ENCODE measurements at regions not wholly inside any gene's neighbourhood (a gene's known extent, or its start where the extent isn't known, plus 50 kb on each side); places are given as distances from the start of the nearest gene placed in this dataset.
A peak's percentile ranks its signal among the peaks of the same experiment; 100 is the strongest.
"Not testable (repeated sequence)": the region's sequence is repeated elsewhere in the genome, so short reads cannot be mapped to it uniquely, and the experiment has no call there.

DNA sequence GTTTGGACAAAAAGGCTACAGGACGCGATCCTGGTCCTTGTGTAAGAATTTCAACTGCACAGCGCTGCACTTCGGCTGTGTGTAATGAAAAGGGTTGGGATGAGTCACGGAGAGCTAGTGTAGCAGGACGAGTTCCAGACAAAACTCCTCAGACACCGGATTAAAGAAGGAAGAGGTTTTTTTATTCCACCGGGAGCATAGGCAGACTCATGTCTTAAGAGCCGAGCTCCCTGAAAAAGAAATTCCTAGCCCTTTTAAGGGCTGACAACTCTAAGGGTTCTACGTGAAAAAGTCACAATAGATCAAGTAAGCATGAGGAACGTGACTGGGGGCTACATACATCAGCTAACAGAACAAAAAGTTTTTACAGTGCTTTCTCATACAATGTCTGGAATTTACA is 54.8 kb upstream of the FAM90A1 start:
- H3K36me3 ChIP-seq (ENCODE audit: control insufficient read depth, insufficient read depth, low read length); H3K4me3 ChIP-seq (ENCODE audit: insufficient read depth, low read depth, low read length); H3K9me3 ChIP-seq (ENCODE audit: control insufficient read depth, low read length); H3K4me1 ChIP-seq (ENCODE audit: control insufficient read depth, insufficient read depth, low read length); H3K27me3 ChIP-seq (ENCODE audit: control insufficient read depth, insufficient read depth, low read length, poor library complexity, severe bottlenecking); H3K27ac ChIP-seq (ENCODE audit: insufficient read depth, low read depth, low read length, poor library complexity, severe bottlenecking): not testable (repeated sequence)
- 74 to 76% methylated on average over 6 to 8 of the region's 11 CpGs for whole genome bisulfite sequencing, 2 experiments

DNA sequence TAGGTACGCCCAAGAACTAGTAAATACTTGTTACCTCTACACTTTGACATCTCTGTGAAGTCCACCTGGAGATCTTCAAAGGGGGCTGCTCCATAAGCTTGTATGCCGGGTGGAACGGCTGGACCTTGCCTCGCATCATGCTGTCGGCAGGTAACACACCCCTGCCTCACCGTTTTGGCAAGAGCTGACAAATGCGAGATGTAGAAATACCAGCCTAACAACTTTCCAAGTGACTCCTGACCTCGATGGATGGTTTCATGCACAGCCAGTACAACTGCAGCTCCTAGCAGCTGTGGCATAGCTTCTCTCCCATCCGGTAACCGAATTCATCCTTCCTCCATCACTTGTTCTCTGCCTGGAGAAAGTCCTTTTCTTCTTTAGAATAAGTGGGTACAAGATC is 58.3 kb upstream of the FAM90A1 start:
- H3K36me3 ChIP-seq (ENCODE audit: control insufficient read depth, insufficient read depth, low read length); H3K4me3 ChIP-seq (ENCODE audit: insufficient read depth, low read depth, low read length); H3K27ac ChIP-seq (ENCODE audit: insufficient read depth, low read depth, low read length, poor library complexity, severe bottlenecking); H3K4me1 ChIP-seq (ENCODE audit: control insufficient read depth, insufficient read depth, low read length); H3K27me3 ChIP-seq (ENCODE audit: control insufficient read depth, insufficient read depth, low read length, poor library complexity, severe bottlenecking); H3K9me3 ChIP-seq (ENCODE audit: control insufficient read depth, low read length): not testable (repeated sequence)
- 95 to 96% methylated on average over 9 of the region's 10 CpGs for WGBS, 2 experiments

DNA sequence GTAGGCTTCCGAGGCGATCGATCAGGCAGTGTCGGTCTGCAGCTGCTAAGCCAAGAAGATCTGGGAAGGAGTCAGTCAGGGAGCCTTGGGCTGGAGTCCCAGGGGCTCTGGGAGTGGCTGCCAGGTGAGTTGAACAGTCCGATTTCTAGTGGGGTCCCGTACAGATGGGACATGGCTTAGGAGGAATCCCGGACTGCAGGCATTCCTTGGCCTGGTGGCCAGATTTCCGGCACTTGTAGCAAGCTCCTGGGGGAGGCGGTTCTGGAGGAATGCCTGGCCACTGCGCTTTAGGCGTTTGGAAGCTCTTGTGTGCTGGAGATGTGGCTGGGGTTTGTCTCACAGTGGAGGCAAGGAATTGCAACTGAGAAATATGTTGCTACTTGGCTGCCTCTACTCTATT is 64.3 kb upstream of the FAM90A1 start:
- WGBS, 2 experiments, result 96 to 98% methylated on average over 8 of the region's 11 CpGs
- not testable (repeated sequence) for H3K4me1 ChIP-seq (ENCODE audit: control insufficient read depth, insufficient read depth, low read length); H3K36me3 ChIP-seq (ENCODE audit: control insufficient read depth, insufficient read depth, low read length); H3K27me3 ChIP-seq (ENCODE audit: control insufficient read depth, insufficient read depth, low read length, poor library complexity, severe bottlenecking); H3K9me3 ChIP-seq (ENCODE audit: control insufficient read depth, low read length); H3K4me3 ChIP-seq (ENCODE audit: insufficient read depth, low read depth, low read length); H3K27ac ChIP-seq (ENCODE audit: insufficient read depth, low read depth, low read length, poor library complexity, severe bottlenecking)

DNA sequence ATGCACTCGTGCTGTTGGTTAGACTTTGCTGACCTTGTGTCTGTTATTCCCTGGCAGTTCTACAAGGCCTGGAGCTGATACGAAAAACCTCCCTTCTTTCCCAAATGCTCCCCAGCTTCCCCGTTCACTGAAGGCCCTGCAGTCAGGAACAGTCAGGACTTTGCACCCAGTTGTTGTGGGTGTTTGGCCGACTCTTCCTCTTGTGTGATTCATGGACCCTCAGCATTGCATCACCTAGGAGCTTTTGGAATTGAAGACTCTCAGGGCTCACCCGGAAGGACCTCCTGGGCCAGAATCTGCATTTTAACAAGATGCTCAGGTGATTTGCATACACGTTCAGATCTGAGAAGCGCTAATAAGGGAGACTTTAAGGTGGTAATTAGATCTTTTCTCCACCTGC is 67.2 kb upstream of the FAM90A1 start:
- H3K36me3 ChIP-seq (ENCODE audit: control insufficient read depth, insufficient read depth, low read length); H3K27ac ChIP-seq (ENCODE audit: insufficient read depth, low read depth, low read length, poor library complexity, severe bottlenecking): not testable (repeated sequence)
- 72 to 76% methylated on average over 6 of the region's 7 CpGs for WGBS, 2 experiments

DNA sequence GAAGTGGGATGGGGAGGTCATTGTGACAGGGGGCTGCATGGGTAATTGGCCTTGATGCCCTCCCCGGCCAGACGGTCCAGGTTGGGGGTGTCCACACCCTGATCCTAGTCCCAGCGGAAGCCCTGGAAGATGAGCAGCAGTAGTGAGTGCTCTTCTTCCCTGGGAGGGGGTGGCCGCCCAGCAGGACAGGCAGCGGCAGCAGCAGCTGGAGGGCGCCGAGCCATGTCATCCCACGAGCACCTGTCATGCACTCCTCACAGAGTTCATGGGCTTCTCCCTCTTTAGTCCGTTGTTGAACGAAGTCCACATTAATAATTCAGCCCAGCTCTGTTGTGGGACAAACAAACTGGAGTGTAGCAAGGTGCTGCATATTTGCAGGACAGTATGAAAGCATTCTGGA is 81.2 kb upstream of the FAM90A1 start:
- H3K27me3 ChIP-seq (ENCODE audit: control insufficient read depth, insufficient read depth, low read length, poor library complexity, severe bottlenecking); H3K9me3 ChIP-seq (ENCODE audit: control insufficient read depth, low read length); H3K27ac ChIP-seq (ENCODE audit: insufficient read depth, low read depth, low read length, poor library complexity, severe bottlenecking); H3K4me1 ChIP-seq (ENCODE audit: control insufficient read depth, insufficient read depth, low read length); H3K36me3 ChIP-seq (ENCODE audit: control insufficient read depth, insufficient read depth, low read length); H3K4me3 ChIP-seq (ENCODE audit: insufficient read depth, low read depth, low read length): not testable (repeated sequence)
- WGBS, 2 experiments, result 53 to 54% methylated on average over 5 to 9 of the region's 10 CpGs

More for the DNA sequence above, 67.2 kb upstream of the FAM90A1 start:
- not testable (repeated sequence) for H3K9me3 ChIP-seq (ENCODE audit: control insufficient read depth, low read length); H3K27me3 ChIP-seq (ENCODE audit: control insufficient read depth, insufficient read depth, low read length, poor library complexity, severe bottlenecking); H3K4me3 ChIP-seq (ENCODE audit: insufficient read depth, low read depth, low read length); H3K4me1 ChIP-seq (ENCODE audit: control insufficient read depth, insufficient read depth, low read length)

DNA sequence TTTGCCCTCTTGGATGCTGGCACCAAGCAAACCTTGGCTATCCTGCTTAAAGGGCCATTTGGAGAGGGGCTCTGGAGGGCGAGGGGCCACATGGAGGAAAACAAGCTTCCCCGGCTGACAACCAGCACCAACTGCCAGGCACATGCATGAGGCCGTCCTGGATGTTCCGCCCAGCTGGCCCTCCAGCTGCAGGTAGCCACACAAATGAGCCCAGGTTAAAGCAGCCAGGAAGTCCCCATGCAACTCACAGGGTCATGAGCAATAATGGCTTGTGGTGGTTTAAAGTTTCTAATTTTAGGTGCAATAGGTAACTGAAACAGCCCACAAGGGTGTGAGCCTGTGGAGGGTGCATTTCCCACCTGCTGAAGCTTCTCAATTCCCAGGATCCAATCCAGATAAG is 88.6 kb upstream of the FAM90A1 start:
- 92 to 97% methylated on average over 4 of the region's 4 CpGs for WGBS, 2 experiments
- not testable (repeated sequence) for H3K4me3 ChIP-seq (ENCODE audit: insufficient read depth, low read depth, low read length); H3K4me1 ChIP-seq (ENCODE audit: control insufficient read depth, insufficient read depth, low read length); H3K36me3 ChIP-seq (ENCODE audit: control insufficient read depth, insufficient read depth, low read length); H3K27ac ChIP-seq (ENCODE audit: insufficient read depth, low read depth, low read length, poor library complexity, severe bottlenecking); H3K27me3 ChIP-seq (ENCODE audit: control insufficient read depth, insufficient read depth, low read length, poor library complexity, severe bottlenecking); H3K9me3 ChIP-seq (ENCODE audit: control insufficient read depth, low read length)

DNA sequence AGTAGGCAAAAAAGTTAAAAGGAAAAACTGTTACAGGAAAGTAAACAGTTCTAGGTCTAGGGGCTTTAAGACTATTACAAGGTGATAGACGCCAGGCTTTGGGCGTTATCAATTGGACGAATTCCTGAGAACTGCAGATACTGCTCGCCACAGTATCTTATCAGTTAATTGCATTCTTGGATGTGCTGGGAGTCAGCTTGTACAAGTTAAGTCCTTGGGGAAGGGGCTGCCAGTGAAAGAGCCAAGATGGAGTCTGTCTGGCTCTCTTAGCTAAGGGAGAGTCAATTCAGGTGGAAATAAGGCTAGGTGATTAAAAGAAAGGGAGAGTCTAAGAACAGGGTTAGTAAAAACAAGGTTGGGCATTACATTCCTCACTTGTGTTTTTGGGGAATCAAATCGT is 90.3 kb upstream of the FAM90A1 start:
- H3K4me1 ChIP-seq (ENCODE audit: control insufficient read depth, insufficient read depth, low read length); H3K27ac ChIP-seq (ENCODE audit: insufficient read depth, low read depth, low read length, poor library complexity, severe bottlenecking): not testable (repeated sequence)
- 95 to 97% methylated on average over 4 of the region's 5 CpGs for WGBS, 2 experiments

DNA sequence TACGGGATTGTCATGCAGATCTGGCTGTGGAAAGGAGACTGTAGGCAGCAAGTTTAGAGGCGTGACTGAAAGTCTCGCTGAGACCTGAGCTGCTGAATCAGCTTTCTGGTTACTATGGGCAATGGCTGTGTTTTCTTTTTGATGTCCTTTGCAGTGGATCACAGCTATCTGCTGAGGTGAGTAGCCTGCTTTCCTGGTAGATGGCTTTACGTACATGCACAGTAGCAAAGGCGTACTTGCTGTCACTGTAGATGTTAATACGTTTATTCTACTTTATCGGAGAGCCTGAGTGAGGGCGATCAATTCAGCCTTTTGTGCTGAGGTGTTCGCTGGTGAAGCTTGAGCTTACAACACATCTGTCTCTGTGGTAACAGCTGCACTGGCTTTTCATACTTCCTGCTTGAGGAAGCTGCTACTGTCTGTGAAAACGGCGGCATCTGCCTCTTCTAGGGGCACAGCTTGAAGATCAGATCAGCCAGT is 92.9 kb upstream of the FAM90A1 start:
- WGBS, 2 experiments, result 44 to 45% methylated on average over 11 of the region's 11 CpGs
- H3K9me3 ChIP-seq (ENCODE audit: control insufficient read depth, low read length); H3K4me1 ChIP-seq (ENCODE audit: control insufficient read depth, insufficient read depth, low read length); H3K27me3 ChIP-seq (ENCODE audit: control insufficient read depth, insufficient read depth, low read length, poor library complexity, severe bottlenecking); H3K4me3 ChIP-seq (ENCODE audit: insufficient read depth, low read depth, low read length); H3K36me3 ChIP-seq (ENCODE audit: control insufficient read depth, insufficient read depth, low read length): not testable (repeated sequence)
- H3K27ac ChIP-seq (ENCODE audit: insufficient read depth, low read depth, low read length, poor library complexity, severe bottlenecking), result peak overlapping the region; percentile 50

More for the DNA sequence above, 90.3 kb upstream of the FAM90A1 start:
- not testable (repeated sequence) for H3K36me3 ChIP-seq (ENCODE audit: control insufficient read depth, insufficient read depth, low read length); H3K4me3 ChIP-seq (ENCODE audit: insufficient read depth, low read depth, low read length); H3K27me3 ChIP-seq (ENCODE audit: control insufficient read depth, insufficient read depth, low read length, poor library complexity, severe bottlenecking); H3K9me3 ChIP-seq (ENCODE audit: control insufficient read depth, low read length)

DNA sequence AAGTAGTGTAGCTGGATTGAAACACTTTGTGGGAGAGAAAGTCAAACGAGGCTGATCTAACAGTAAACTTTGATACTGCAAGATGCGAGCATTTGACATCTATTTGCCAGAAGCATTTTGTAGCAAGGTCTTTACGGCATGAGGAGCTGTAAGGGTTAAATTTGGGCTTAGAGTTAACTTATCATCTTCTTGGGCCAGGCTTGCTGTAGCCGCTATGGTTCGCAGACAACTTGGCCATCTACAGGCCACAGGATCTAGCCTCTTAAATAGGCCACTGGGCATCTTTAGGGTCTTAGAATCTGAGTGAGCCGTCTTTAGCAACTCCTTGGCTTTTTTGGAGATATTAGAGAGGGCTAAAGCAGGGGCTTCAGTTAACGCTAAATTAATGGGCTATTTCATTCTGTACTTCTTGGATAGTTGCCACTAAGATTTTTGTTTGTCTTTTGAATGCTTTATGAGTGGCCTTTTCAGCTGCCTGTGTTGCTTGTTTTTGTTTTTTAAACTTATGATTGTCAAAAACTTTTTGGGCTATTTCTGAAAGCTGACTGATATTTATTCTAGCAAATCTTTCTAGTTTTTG is 93.5 kb upstream of the FAM90A1 start:
- 75 to 82% methylated on average over 6 to 7 of the region's 7 CpGs for WGBS, 2 experiments
- H3K4me3 ChIP-seq (ENCODE audit: insufficient read depth, low read depth, low read length); H3K27me3 ChIP-seq (ENCODE audit: control insufficient read depth, insufficient read depth, low read length, poor library complexity, severe bottlenecking); H3K36me3 ChIP-seq (ENCODE audit: control insufficient read depth, insufficient read depth, low read length); H3K9me3 ChIP-seq (ENCODE audit: control insufficient read depth, low read length); H3K4me1 ChIP-seq (ENCODE audit: control insufficient read depth, insufficient read depth, low read length): not testable (repeated sequence)
- peak overlapping the region; percentile 1 for H3K27ac ChIP-seq (ENCODE audit: insufficient read depth, low read depth, low read length, poor library complexity, severe bottlenecking)

DNA sequence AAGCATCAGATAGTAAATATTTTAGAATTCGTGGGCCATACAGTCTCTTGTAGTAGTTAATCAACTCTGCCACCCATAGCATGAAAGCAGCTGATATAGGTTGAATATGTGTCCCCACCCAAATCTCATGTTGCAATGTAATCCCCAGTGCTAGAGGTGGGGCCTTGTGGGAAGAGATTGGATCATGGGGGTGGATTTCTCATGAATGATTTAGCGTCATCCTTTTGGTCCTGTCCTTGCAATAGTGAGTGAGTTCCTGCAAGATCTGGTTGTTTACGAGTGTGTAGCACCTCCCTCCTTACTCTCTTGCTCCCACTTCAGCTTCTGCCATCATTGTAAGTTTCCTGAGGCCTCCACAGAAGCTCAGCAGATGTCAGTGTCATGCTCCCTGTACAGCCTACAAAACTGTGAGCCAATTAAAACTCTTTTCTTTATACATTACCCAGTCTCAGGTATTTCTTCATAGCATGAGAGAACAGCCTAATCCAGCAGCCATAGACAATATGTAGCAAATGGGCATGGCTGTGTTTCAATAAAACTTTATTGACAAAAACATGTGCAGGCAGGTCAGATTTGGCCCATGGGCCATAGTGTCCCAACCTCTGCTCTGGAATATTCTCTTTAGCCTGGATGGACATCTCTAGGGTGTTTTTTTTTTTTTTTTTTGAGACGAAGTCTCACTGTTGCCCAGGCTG is 97.9 kb upstream of the FAM90A1 start:
- not testable (repeated sequence) for H3K36me3 ChIP-seq (ENCODE audit: control insufficient read depth, insufficient read depth, low read length); H3K27me3 ChIP-seq (ENCODE audit: control insufficient read depth, insufficient read depth, low read length, poor library complexity, severe bottlenecking); H3K27ac ChIP-seq (ENCODE audit: insufficient read depth, low read depth, low read length, poor library complexity, severe bottlenecking); H3K4me3 ChIP-seq (ENCODE audit: insufficient read depth, low read depth, low read length); H3K9me3 ChIP-seq (ENCODE audit: control insufficient read depth, low read length); H3K4me1 ChIP-seq (ENCODE audit: control insufficient read depth, insufficient read depth, low read length)
- WGBS, 2 experiments, result 81 to 100% methylated on average over 1 to 2 of the region's 4 CpGs

DNA sequence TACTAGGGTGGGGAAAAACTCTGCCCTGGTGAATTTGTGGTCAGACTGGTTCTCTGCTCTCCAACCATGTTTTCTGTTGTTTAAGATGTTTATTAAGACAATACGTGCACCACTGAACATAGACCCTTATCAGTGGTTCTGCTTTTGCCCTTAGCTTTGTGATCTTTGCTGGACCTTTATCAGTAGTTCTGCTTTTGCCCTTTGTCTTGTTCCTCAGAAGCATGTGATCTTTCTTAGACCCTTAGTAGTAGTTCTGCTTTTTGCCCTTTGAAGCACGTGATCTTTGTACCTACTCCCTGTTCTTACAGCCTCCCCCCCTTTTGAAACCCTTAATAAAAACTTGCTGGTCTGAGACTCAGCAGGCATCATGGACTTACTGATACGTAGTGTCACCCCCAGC is 101.4 kb upstream of the FAM90A1 start:
- 88 to 93% methylated on average over 3 of the region's 3 CpGs for WGBS, 2 experiments
- not testable (repeated sequence) for H3K4me3 ChIP-seq (ENCODE audit: insufficient read depth, low read depth, low read length); H3K4me1 ChIP-seq (ENCODE audit: control insufficient read depth, insufficient read depth, low read length); H3K27ac ChIP-seq (ENCODE audit: insufficient read depth, low read depth, low read length, poor library complexity, severe bottlenecking); H3K36me3 ChIP-seq (ENCODE audit: control insufficient read depth, insufficient read depth, low read length); H3K27me3 ChIP-seq (ENCODE audit: control insufficient read depth, insufficient read depth, low read length, poor library complexity, severe bottlenecking); H3K9me3 ChIP-seq (ENCODE audit: control insufficient read depth, low read length)
